GM12872 (cell line): ENCODE measurements at regions not wholly inside any gene's neighbourhood (a gene's known extent, or its start where the extent isn't known, plus 50 kb on each side); places are given as distances from the start of the nearest gene placed in this dataset.

Source experiments
- CTCF ChIP-seq: IDR thresholded peaks from 3 replicates; pipeline ENCODE4 v1.5.1; 2011; ENCODE audit warnings: low read depth, mild to moderate bottlenecking, low read length, moderate library complexity; ENCODE audit not compliant: insufficient read depth

- TF ChIP-seq CTCF = no peak
These were observed 172.5 kb upstream of the FMR1 start for GRCh38 chrX:147739196-147739595.

GRCh38 chrX:147741776-147742175 is 169.9 kb upstream of the FMR1 start:
- TF ChIP-seq CTCF = no peak

GRCh38 chrX:147749308-147749707 is 162.4 kb upstream of the FMR1 start:
- no peak for TF ChIP-seq CTCF

GRCh38 chrX:147757750-147758149 is 154.0 kb upstream of the FMR1 start:
- TF ChIP-seq CTCF = no peak

GRCh38 chrX:147763131-147763530 is 148.6 kb upstream of the FMR1 start:
- no peak for TF ChIP-seq CTCF

GRCh38 chrX:147764868-147765267 is 146.9 kb upstream of the FMR1 start:
- TF ChIP-seq CTCF = no peak

GRCh38 chrX:147770858-147771257 is 140.9 kb upstream of the FMR1 start:
- TF ChIP-seq CTCF = no peak

GRCh38 chrX:147776988-147777387 is 134.7 kb upstream of the FMR1 start:
- no peak for TF ChIP-seq CTCF
